ENCODE measurements at regions not wholly inside any gene's neighbourhood (a gene's known extent, or its start where the extent isn't known, plus 50 kb on each side); places are given as distances from the start of the nearest gene placed in this dataset.
A peak's percentile ranks its signal among the peaks of the same experiment; 100 is the strongest.

DNA sequence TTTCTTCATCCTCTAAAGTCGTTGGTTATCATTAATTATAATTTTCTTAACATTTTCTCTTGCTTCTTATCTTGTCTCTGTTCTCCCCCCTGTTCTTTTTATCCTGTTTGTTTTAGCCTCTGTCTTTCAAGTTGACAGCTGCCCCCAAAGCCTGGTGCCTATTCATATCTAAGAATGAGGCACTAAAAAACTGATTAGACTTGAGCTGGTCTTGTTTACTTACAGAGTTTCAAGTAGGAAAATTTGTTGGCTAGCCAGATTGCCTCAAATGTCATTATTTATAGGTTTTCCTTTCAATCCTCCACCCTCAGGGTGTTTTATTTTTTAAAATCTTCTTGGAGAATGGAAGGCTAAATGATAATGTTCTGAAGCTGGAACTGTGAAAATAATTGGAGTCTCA, 236.0 kb downstream of the UTP18 start:
- no peak for DNase-seq

DNA sequence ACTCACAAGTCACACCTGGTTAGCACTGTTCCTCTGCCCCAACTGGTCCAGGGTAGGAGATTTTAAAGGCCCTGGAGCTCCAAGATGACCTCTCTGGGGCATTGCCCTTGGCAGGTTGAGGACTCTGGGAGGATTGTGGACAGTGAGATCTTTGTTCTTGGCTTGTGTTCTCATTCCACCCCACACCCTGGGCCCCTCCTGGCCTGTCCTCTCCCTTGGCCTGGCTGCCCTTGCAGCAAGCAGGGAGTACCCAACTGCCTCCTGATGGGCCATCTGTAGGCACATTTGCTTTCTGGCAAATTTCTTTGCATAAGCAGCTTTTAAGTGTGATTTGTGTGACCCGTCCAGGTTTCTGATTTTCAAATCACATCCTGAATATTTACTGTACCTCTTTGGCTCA, 239.6 kb downstream of the UTP18 start:
- DNase-seq = no peak

DNA sequence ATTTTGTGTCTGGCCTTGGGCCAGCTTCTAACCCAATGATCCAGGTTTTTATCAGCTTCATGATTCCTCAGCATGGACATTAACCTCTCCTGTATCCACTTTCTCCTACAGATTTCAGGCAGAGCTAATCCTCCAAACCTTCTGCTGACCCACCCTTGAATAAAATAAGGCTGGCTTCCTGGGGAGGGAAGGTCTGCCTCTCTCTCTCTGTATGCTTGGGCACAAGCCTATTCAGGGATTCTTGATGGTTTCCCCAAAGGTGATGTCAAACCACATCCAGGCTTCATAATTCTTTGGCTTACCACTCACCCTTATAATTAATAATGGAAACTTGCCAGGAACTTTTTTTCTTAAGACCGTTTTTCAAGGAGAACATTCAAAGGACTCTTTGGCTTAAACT, 240.1 kb downstream of the UTP18 start:
- DNase-seq = no peak

DNA sequence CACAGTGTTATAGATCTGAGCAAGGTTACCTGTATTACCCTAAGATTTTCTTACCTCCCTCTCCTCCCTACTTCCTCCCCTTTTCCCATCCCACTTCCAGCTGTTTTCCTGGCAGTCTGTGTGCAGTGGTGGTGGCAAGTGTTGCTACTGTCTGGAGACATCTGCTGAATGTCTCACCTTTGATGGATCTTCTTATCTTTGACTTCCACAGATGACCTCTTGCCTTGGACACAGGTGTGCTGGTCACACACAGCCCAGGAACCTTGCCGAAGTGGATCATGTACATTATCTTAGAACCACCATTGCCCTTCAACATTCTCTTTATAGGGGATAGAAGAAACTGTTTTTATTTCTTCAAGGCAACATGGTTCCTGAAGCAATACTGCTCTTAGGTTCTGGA, 245.1 kb downstream of the UTP18 start:
- no peak for DNase-seq

DNA sequence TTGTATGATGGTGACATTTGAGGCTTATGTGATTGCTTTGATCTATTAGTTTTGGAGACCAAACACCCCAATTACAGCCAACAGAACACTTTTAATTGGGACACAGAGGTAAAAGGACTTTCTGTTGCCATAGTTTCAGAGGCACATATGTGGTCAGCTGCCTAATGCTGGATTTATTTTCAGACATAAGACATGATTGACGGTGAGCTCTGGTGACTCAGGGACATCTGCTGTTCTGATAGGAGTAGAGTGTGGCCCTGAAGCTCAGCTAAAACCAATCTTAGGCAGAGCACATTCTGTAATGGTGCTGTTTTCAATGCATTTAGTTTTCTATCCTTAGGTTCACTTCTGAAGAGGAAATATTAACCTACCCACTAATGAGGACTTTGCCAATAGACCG, 247.1 kb downstream of the UTP18 start:
- no peak for DNase-seq

DNA sequence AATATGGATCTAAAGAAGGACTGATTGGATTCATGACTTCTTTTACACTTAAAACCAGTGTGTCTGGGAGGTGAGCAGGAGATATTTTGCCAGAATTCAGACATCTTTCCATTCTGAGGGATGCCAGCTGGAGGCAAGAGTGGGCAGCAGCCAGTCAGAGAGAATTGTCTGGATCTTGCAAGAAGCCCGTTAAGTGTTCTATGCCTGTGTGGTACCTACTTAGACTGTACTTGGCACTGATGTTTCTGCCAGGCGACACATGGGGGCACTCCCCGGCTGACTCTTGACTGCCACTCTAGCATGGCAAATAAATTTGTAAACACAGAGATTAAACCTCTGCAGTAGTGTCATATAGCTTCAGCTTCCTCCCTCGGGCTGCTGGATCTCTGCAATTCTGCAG, 247.7 kb downstream of the UTP18 start:
- peak in 1 of 2 experiments; percentile 4 for DNase-seq

DNA sequence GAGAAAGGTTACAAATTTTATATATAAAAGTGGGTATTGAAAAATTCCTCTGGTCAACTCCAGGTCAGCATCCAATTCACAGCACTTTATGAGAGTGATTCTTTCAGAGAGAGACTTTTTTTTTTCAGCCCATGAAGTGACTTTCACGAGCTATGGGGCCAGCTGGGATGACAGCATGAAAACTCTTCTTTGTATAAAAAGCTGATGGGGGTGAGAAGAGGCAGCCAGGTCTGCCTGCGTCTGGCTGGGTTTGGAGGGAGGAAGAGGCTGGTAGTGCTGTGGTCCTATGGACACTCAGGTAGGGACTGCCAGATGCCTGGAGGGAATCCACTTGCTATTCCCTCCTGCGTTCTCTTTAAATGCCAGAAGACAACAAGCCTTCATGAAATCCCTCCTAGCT, 250.6 kb downstream of the UTP18 start:
- no peak for DNase-seq

DNA sequence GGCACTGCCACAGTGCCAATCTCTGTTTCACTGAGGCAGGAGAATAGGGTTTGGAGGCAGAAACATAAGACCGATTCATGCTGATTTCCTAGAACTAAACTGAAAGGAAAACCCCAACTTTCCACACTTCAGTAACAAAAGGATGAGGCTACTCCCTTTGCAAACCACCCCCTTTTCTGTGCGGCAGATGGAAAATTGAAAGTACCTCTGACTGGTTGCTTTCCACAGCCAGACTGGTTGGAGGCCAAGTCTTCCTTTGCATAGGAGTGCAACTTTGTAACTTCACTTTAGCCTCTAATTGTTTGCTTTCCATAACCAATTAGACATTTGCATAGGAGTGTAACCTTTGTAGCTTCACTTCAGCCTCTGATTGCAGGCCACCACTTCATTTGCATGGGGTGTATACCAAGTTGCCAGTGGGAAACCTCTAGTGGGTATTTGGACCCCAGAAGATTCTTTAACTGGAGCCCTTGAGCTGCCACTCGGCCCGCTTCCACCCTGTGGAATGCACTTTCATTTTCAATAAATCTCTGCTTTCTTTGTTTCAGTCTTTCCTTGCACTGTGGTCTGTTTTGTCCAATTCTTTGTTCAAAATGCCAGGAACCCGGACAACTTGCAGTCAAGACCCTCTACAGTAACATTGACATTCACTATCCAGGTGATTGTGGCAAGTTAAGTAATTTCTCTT, 252.0 kb downstream of the UTP18 start:
- DNase-seq = no peak

DNA sequence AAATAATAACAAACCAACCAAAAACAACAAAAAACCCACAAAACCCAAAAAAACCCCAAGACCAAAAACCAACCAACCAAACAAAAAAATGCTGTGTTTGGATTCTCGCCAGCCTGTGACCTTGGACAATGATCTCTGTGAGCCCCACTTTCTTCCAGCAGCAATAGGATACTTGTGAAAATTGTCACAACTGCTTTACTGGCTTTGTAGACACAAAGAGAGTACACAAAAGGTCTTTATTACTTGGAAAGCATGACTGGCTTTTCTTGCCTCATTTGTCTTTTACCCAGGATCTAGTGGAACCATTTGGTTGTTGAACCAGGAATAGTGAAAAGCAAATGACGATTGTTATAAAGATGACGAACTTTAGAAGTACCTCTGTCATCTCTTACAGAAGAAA, 256.6 kb downstream of the UTP18 start:
- DNase-seq = no peak

DNA sequence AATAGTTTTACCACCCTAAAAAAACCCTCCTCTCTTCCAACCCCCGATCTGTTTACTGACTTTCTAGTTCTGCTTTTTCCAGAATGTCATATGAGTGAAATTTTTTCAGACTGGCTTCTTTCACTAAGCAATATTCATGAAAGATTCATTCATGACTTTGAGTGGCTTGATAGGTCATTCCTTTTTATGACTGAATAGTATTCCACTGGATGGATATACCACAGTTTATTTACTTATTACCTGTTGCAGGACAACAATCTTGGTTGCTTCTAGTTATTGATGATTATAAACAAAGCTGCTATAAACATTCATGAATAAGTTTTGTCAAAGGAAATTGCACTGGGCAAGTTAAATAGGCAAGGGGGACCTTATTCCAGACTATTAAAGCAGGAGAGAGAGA, 264.2 kb downstream of the UTP18 start:
- DNase-seq = no peak

DNA sequence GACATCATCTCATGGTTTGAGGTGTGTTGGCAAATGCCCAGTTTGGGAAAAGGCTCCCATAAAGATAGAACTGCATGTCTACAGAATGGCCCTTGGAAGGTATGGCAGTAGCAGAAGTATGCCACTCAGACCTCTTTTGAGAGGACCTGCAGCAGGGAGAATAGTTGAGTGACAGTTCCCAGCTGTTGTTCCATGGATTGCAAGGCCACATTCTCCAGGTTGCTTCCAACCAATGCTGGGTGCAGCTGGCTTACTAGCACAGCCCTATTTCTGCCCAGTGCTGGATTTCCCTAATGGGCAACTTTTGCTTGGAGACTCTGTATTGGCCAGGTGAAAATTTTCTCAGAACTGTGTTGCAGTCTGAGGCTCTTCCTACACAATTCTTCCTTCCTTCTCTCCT, 266.2 kb downstream of the UTP18 start:
- no peak for DNase-seq

DNA sequence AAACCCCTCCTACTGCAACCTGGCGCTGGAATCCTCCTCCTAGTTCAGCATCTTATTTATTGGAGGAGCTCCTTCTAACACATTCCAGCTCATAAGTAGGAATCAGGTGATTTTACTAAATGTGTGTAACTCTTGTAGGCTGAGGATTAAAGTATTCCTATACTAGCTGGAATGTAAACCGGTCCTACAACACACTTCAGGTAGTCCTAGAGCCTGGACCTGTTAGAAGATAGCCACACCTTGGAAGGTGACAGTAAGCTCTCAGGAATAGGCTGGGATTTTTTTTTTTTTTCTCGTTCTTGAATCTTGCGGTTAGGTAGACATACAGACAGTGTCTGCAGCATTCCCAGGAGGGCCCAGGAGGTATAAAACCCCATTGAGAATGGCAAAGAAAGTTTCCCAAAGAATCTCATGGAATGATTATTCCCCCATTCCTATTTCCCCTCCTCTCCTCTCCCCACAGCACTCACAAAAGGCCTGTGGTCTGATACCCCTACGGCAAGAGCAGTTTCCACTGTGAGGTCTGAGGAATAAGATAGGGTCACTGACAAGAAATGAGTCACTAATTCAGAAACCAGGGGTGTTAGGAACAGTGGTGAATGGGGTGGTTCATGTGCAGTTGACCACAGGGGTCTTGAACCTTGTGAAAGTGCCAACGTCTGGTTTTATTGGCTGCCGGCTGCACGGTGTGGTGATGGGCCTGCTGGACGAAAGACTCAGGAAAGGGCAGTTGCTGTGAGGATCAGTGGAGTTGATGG, 267.1 kb downstream of the UTP18 start:
- DNase-seq = no peak

DNA sequence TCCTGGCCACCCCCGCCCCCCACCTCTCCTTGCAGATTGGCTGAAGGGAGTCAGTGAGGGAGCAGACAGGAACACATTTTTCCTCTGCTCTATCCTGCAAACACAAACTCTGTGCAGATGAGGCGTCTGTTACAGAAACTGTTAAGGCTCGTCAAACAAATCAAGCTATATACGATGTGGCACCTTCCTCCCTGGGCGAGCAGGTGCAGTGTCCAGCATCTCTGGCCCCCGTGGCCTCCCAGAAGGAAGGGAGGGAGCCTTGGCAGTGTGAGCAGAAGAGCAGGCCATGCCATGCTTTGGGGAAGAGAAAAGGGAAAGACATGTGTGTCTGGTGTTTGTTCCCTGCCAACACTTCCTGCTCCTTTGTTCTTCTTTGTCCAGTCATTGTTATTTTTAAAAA, 267.8 kb downstream of the UTP18 start:
- DNase-seq = no peak

DNA sequence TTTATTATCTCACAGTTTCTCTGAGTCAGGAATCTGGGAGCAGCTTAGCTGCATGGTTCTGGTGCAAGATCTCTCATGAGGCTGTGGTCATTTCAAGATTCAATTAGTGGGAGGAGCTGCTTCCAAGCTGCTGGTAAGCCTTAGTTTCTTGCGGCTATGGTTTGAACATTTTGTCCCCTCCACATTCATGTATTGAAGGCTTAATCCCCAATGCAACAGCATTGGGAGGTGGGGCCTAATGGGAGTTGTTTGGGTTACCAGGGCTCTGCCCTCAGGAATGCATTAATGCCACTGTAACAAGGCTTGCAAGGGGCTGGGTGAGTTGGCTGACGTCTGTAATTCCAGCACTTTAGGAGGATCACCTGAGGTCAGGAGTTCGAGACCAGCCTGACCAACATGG, 272.9 kb downstream of the UTP18 start:
- DNase-seq = no peak

DNA sequence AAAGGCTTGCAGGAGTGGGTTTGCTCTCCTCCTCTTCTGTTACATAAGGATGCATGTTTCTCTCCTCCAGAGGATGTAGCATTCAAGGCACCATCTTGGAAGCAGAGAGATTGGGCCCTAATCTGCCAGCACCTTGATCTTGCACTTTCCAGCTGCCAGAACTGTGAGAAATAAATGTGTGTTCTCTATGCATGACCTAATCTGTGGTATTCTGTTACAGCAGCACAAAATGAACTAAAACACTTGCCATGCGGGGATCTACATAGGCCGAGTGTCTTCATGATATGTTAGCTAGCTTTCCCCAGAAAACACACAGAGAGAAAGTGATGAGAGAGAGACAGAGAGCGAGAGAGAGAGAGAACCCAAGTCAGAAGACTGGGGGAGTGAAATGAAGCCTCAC, 273.5 kb downstream of the UTP18 start:
- no peak for DNase-seq

DNA sequence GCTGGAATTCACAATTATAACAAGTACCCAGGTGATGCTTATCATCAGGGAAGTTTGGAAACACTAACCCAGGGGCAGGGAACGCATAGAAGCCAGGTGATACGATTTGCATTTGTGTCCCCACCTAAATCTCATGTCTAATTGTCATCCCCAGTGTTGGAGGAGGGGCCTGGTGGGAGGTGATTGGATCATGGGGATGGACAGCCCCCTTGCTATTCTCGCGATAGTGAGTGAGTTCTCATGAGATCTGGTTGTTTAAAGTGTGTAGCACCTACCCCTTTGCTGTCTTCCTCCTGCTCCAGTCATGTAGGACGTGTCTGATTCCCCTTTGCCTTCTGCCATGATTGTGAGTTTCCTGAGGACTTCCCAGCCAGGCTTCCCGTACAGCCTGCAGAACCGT, 276.3 kb downstream of the UTP18 start:
- DNase-seq = no peak

DNA sequence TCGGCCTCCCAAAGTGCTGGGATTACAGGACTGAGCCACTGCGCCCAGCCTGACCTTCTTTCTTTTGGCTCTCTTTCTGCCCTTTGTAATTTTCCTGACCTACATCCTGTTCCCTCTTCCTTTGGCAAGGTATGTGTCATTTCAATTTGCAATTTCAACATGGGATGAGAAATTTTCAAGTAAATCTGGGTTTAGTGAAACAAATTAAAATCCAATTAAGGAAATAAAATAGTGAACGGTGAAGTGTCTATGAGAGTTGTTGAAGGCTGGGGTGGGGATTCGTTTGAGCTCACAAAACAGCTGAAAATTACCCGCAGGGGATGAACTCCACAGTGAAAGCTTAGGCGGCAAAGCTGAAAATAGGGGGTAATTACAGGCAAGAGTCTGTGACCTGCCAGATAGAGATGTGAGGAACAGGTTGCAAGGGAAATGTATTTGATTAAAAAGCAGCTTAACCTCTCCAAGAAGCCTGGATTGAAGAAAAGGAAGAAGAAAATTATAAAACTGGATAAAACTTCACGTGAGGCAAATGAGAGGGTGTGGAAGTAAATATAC, 277.7 kb downstream of the UTP18 start:
- no peak for DNase-seq

DNA sequence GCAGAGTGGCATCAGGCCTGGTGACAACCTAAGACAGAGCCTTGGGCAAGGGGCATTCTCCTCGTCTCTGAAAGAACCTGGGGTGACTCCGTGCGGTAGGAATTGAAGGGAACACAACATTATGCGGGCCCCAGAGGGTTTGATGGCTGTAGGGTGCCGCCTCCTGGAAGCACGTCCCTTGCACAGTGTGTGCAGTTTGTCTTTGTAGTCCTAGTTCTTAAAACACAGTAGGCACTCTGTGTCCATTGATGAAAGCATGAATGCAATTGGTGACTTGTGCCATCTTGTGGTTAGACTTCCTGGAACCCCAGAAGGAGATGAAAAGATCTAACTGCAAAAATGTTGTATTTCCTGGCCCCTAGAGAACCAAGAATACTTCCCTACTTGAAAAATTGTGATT, 279.8 kb downstream of the UTP18 start:
- no peak for DNase-seq

DNA sequence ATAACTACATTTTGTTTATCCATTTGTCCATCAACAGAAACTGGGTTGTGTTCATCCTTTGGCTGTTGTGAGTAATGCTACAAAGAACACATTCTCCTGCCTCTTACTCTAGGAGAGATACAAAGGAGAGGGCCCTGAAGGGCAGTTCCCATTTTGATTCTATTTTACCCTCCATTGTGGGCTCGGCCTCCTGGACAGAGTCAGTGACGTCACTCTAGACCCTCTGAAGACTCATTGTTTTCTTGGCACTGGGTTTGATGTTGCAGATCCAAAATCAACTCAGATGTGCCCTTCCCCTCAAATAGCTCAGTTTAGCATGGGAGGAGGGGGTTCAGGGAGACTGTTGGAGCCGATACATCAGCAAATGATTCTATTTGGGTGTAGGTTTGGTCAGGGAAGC, 280.9 kb downstream of the UTP18 start:
- no peak for DNase-seq

DNA sequence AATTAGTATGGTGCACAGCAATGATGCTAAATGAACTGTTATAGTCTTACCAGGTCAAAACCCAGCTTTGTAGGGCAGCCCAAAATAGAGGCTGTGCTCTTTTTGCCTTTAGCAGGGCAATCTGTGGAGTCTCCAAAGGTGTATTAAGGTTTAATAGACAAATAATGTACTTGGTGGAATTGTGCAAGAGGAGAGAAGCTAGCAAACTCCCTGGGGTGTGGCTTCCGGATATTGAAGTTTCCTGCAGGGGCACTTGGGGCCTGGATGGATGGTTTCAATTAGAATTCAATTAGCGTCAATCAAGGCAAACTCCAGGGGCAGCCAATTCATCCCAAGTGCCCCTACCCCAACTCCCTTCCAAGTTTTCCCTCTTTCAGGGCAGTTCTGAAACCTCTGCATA, 285.8 kb downstream of the UTP18 start:
- DNase-seq = no peak

DNA sequence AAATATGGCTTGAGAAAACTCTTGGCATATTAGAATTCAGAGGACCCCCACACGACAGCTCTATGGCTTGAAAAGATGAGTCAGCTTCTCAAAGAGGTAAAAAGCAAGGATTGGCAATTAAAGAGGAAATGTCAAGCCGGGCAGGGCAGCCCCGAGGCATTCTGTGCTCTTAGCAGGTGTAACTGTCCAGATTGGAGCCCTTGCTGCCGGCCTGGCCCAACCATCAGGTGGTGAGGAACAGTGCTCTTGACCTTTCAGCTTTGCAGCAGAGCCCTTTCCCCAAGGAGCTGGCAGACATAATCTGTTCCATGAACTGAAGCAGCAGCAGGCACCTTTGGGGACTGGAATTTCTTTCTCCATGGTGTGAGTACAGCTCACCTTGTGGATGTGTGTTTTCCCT, 287.8 kb downstream of the UTP18 start:
- DNase-seq = no peak

DNA sequence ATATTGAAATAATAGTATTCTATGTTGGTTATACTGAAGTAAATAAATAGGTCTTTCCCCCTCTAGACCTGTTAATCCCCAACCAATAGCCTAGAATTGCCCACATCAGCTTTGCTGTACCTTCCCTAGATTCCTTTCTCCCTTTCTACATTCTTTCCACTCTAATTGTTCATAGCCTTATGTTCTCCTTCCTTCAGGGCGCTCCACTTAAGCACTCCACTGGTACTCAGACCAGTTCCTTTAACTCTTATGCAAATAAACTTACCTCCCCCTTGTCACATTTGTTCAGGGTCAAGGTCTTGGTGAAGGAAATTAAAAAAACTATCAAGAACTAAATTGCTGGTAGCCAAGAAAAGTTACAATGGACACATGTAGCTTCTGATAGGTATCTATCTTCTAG, 294.8 kb downstream of the UTP18 start:
- no peak for DNase-seq

DNA sequence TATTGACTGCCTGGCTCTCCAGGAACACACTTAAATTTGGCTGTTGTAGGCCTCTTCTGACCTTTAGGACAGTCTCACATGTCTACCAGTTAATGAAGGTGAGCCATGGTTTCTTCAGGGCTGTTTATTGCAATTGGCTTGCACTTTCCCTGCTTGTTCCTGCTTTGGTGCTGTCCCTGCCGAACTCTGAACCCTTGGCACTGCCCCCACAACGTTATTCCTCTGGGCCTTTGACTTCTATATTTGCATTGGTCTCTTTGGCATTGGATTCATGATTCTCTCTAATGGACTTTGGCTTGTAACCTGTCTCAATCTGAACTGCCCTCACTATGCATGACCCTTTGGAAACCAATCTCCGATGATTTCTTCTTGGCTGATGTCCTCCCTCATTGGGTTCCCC, 299.4 kb downstream of the UTP18 start:
- no peak for DNase-seq

DNA sequence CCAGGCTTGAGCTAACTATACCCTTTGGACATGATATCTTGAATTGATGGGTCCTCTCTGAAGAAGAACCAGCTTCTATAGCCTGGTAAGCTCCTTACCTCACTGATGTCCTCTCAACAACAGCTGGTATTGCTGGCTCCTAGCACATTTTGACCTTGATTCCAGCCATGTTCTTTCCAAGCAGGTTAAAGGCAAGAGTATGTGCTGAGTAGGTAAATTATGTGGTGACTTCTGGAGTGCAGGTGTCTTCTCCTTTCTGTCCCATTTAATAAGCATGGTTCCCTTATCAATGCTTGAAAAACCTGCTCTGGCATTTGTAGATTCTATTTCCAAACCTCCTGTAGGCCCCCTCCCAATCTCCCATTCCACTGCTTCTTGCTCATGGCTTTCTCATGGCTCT, 300.1 kb downstream of the UTP18 start:
- DNase-seq = no peak

DNA sequence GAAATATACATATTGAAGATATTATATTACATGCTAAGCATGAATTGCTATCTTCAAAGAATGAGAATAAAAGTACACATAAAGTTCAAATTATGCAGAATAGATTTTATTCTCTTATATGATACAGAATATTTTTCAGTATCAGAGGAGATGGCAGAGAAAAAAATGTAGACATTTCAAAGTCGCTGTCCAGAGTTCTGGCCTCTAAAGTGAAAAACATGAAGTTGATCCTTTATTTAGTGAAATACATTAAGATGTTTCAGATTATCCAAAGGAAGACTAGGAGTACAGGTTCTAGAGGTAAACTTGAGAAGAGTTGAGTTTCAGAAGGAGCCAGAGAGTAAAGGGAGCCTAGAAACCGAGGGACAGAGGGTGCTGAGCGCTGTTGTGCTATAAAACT, 303.6 kb downstream of the UTP18 start:
- no peak for DNase-seq

Data from NCI-H187 (cell line).